Endothelial cell of umbilical vein (primary cell): ENCODE measurements at regions not wholly inside any gene's neighbourhood (a gene's known extent, or its start where the extent isn't known, plus 50 kb on each side); places are given as distances from the start of the nearest gene placed in this dataset.

Source experiments
- BruUV-seq: library from RNA; stranded (reverse); fragments of 400-500 nt; replicated peaks from 2 replicates; lab custom pipeline; 2021; lab: Mats Ljungman, UMichigan
- CTCF ChIA-PET: fragments of 300-600, 350-600 bp; sonication (Branson Sonifier 250); formaldehyde crosslinking; loops from one replicate; lab custom pipeline; 2021; ENCODE audit warnings: antibody characterized with exemption, inconsistent platforms; lab: Charles Lee
- POLR2A ChIA-PET: fragments of 300-600, 350-600 bp; sonication (Branson Sonifier 250); formaldehyde crosslinking; loops from one replicate; lab custom pipeline; 2021; ENCODE audit warnings: antibody characterized with exemption, inconsistent platforms; lab: Charles Lee
- DNase-seq: peaks from one replicate; pipeline ENCODE4 v3.0.0-alpha.2; 2011; ENCODE audit warnings: low read depth, low spot score
- FAIRE-seq: peaks from 2 replicates; lab custom pipeline; 2011; peaks lifted over from hg19 to GRCh38; lab: Jason Lieb, UNC
- H2AFZ ChIP-seq: 2 replicates; pipeline ENCODE4 v1.6.0; 2012; ENCODE audit warnings: low read depth, low read length, control low read depth, inconsistent platforms
- H3K27ac ChIP-seq: 2 replicates; pipeline ENCODE4 v1.5.1; 2011; ENCODE audit warnings: low read depth, mild to moderate bottlenecking, control low read depth, low read length, moderate library complexity; ENCODE audit not compliant: insufficient read depth
- H3K27me3 ChIP-seq, 2 experiments: 2 replicates each; pipeline versions ENCODE4 v1.6.0 to v1.6.1; 2011; ENCODE audit warnings: low read length in 2 of 2, mixed read lengths in 1 of 2; ENCODE audit not compliant: control insufficient read depth in 2 of 2, insufficient read depth in 2 of 2
- H3K36me3 ChIP-seq, 2 experiments: 2 replicates in 1 of 2; 3 replicates in 1 of 2; pipeline ENCODE4 v1.5.1; 2011; ENCODE audit warnings: low read length in 2 of 2, mild to moderate bottlenecking in 1 of 2, moderate library complexity in 1 of 2; ENCODE audit not compliant: control insufficient read depth in 2 of 2, insufficient read depth in 2 of 2; ENCODE audit errors: extremely low read depth in 1 of 2
- H3K4me1 ChIP-seq: 3 replicates; pipeline ENCODE4 v1.5.1; 2011; ENCODE audit warnings: mild to moderate bottlenecking, low read length; ENCODE audit not compliant: control insufficient read depth, insufficient read depth; ENCODE audit errors: extremely low read depth
- H3K4me2 ChIP-seq: 2 replicates; pipeline ENCODE4 v1.6.1; 2011; ENCODE audit warnings: low read length, control low read depth, mixed read lengths; ENCODE audit not compliant: insufficient read depth
- H3K4me3 ChIP-seq, 3 experiments: fragments of 200-600 bp in 1 of 3; sonication (generic), shearing (Covaris generic) in 1 of 3; replicated peaks in 1 of 3; 2 replicates each; pipeline ENCODE4 v1.5.1; 2011 to 2016; ENCODE audit warnings: control low read depth in 3 of 3, low read length in 3 of 3, mild to moderate bottlenecking in 2 of 3, inconsistent platforms in 1 of 3, low read depth in 1 of 3, moderate library complexity in 1 of 3; ENCODE audit not compliant: insufficient read depth in 1 of 3
- H3K79me2 ChIP-seq: 2 replicates; pipeline ENCODE4 v1.6.0; 2012; ENCODE audit warnings: low read length, inconsistent platforms; ENCODE audit not compliant: control insufficient read depth, insufficient read depth
- H3K9ac ChIP-seq: replicated peaks from 2 replicates; pipeline ENCODE3; 2011; ENCODE audit warnings: low read length, control low read depth; ENCODE audit not compliant: insufficient read depth; ENCODE audit errors: extremely low read depth
- H3K9me1 ChIP-seq: replicated peaks from 3 replicates; pipeline ENCODE4 v1.6.0; 2011; ENCODE audit warnings: mild to moderate bottlenecking, low read length; ENCODE audit not compliant: control insufficient read depth, insufficient read depth; ENCODE audit errors: extremely low read depth
- H3K9me3 ChIP-seq: replicated peaks from 2 replicates; pipeline ENCODE4 v1.5.1; 2012; ENCODE audit warnings: low read length, inconsistent platforms; ENCODE audit not compliant: control insufficient read depth, insufficient read depth
- H4K20me1 ChIP-seq: replicated peaks from 2 replicates; pipeline ENCODE3; 2011; ENCODE audit warnings: mild to moderate bottlenecking, low read length; ENCODE audit not compliant: control insufficient read depth, insufficient read depth; ENCODE audit errors: extremely low read depth
- EZH2 ChIP-seq: IDR thresholded peaks from 2 replicates; pipeline ENCODE4 v1.6.1; 2012; ENCODE audit warnings: borderline replicate concordance, low read depth, mild to moderate bottlenecking, moderate library complexity, low read length, inconsistent platforms; ENCODE audit not compliant: severe bottlenecking
- FOS ChIP-seq: IDR thresholded peaks from 2 replicates; pipeline ENCODE4 v1.6.1; 2011; ENCODE audit warnings: mild to moderate bottlenecking, low read length, moderate library complexity, borderline replicate concordance; ENCODE audit not compliant: insufficient read depth
- GATA2 ChIP-seq: IDR thresholded peaks from 2 replicates; pipeline ENCODE4 v1.7.0; 2011; ENCODE audit warnings: low read depth, mild to moderate bottlenecking, moderate library complexity, mixed read lengths, low read length; ENCODE audit not compliant: insufficient read length, insufficient read depth
- JUN ChIP-seq: IDR thresholded peaks from 2 replicates; pipeline ENCODE4 v1.6.1; 2011; ENCODE audit warnings: borderline replicate concordance, low read depth; ENCODE audit not compliant: insufficient read length, insufficient read depth
- MAX ChIP-seq: IDR thresholded peaks from 2 replicates; pipeline ENCODE4 v1.6.1; 2011; ENCODE audit not compliant: insufficient read depth, insufficient read length
- MYC ChIP-seq: IDR thresholded peaks from one replicate; pipeline ENCODE4 v1.6.1; 2011; ENCODE audit warnings: mild to moderate bottlenecking, low read depth, low read length
- POLR2A ChIP-seq: IDR thresholded peaks from 2 replicates; pipeline ENCODE4 v1.6.1; 2012; ENCODE audit warnings: low read depth, mild to moderate bottlenecking, control low read depth, low read length
- POLR2AphosphoS5 ChIP-seq: IDR thresholded peaks from 2 replicates; pipeline ENCODE4 v1.6.1; 2012; ENCODE audit warnings: low read depth, mild to moderate bottlenecking, control low read depth, low read length, moderate library complexity; ENCODE audit not compliant: insufficient read depth
- dilution Hi-C: fragments of 300-500 bp; cut with MboI; formaldehyde crosslinking; loops from one replicate; pipeline ENCODE4 v1.15.0; 2019; ENCODE audit warnings: low sequenced_read_pairs; ENCODE audit not compliant: extremely low pct_ligation_motif_present
- intact Hi-C: fragments of 100-400 bp; cut with micrococcal nuclease; formaldehyde crosslinking; loops from one replicate; pipeline ENCODE4 v1.10.0; 2022

- ChIA-PET POLR2A (interaction anchor here (1.1 kb wide), 1 partner anchor 84 kb away, joined by 3 read pairs; the partner anchor contains the start of gene ADRB2), CTCF (interaction anchor here (0.8 to 1.9 kb wide), 4 partner anchors 41 to 204 kb away, joined by 3 to 10 read pairs (median 5); no protein-coding TSS in a partner anchor)
- Histone ChIP-seq H3K27ac (peak overlapping the region; percentile 96), H3K4me1 (peaks cover 55% of the 10 kb centered on the region), H3K9me1 (no peaks in the 10 kb centered on the region), H3K36me3 (no peaks in the 10 kb centered on the region), H3K9ac (no peak overlapping the region), H3K4me3 (no peak overlapping the region), H3K27me3 (no peaks in the 10 kb centered on the region), H4K20me1 (no peaks in the 10 kb centered on the region), H3K4me2 (peak overlapping the region; percentile 9), H3K9me3 (no peaks in the 10 kb centered on the region), H3K79me2 (no peaks in the 10 kb centered on the region), H2AFZ (peak overlapping the region; percentile 26)
- FAIRE-seq: peak; percentile 76
- DNase-seq: peak; percentile 63
- intact Hi-C loops: loop anchor here (2.0 kb wide), 1 partner anchor 124 kb away; no protein-coding TSS in a partner anchor
- no peak for TF ChIP-seq EZH2
- TF ChIP-seq MYC: no peak
- no peak for TF ChIP-seq POLR2A
- TF ChIP-seq GATA2: peak; percentile 29
- TF ChIP-seq JUN: peak; percentile 33
- peak; percentile 45 for TF ChIP-seq FOS
- TF ChIP-seq MAX: no peak
- TF ChIP-seq POLR2AphosphoS5: peak; percentile 94
- no TSS peak for BruUV-seq
- dilution Hi-C loops: no loop called here
These were observed 84.4 kb downstream of the ADRB2 start for GRCh38 chr5:148910686-148911361.
